ENCODE measurements at regions not wholly inside any gene's neighbourhood (a gene's known extent, or its start where the extent isn't known, plus 50 kb on each side); places are given as distances from the start of the nearest gene placed in this dataset.

DNA sequence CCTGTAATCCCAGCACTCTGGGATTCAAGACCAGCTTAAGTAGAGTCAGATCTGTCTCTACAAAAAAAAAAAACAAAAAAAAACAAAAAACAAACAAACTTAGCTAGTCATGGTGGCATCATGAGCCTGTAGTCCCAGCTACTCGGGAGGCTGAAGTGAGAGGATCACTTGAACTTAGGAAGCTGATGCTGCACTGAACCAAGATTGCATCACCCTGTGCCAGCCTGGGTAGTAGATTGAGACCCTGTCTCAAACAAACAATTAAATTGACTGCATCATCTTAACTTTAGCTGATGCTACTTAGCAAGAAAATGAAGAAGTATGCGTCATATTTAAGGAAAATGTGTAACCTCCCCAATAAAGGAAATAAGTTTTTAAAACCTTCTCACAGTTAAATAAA is 136.6 kb upstream of the ATXN7L3B start:
- TF ChIP-seq CTCF (IDR thresholded peaks at IDR 0.05 in 8 of 11, conservative IDR thresholded peaks at IDR 0.05 in 3 of 11): no peak
- no peak for TF ChIP-seq POLR2AphosphoS5 (IDR thresholded peaks at IDR 0.05)
- TF ChIP-seq POLR2A (IDR thresholded peaks at IDR 0.05): no peak

All from spleen (tissue), 7 donors.